Prostate gland (tissue), 2 donors: ENCODE measurements at regions not wholly inside any gene's neighbourhood (a gene's known extent, or its start where the extent isn't known, plus 50 kb on each side); places are given as distances from the start of the nearest gene placed in this dataset.

Experiments
- CTCF ChIP-seq, 4 experiments: fragments of 200-600 bp in 2 of 4; fragments of 450-650 bp in 2 of 4; sonication (generic) in 2 of 4; IDR thresholded peaks; 1 replicate in 3 of 4; 2 replicates in 1 of 4; pipeline ENCODE4 v1.5.1; 2016 to 2019; ENCODE audit warnings: antibody characterized with exemption in 4 of 4, mild to moderate bottlenecking in 2 of 4, moderate library complexity in 2 of 4
- POLR2A ChIP-seq: fragments of 450-650 bp; IDR thresholded peaks from one replicate; pipeline ENCODE4 v1.6.1; 2016; ENCODE audit warnings: antibody characterized with exemption, mild to moderate bottlenecking

- TF ChIP-seq POLR2A (no peak), CTCF (IDR thresholded peaks at IDR 0.05) (no peak)
These were observed 68.6 kb downstream of the UNCX start for GRCh38 chr7:1301054-1301881.
